SK-N-MC (cell line): ENCODE measurements at regions not wholly inside any gene's neighbourhood (a gene's known extent, or its start where the extent isn't known, plus 50 kb on each side); places are given as distances from the start of the nearest gene placed in this dataset.

Experiments
- DNase-seq: peaks from one replicate; pipeline ENCODE4 v3.0.0-alpha.2; 2011; ENCODE audit warnings: low read depth, low spot score
- H3K27ac ChIP-seq: fragments of 200-600 bp; sonication (generic); 2 replicates; pipeline ENCODE4 v1.5.1; 2016; ENCODE audit warnings: mixed run types
- H3K36me3 ChIP-seq: fragments of 200-600 bp; sonication (generic); 2 replicates; pipeline ENCODE4 v1.6.1; 2017; ENCODE audit warnings: antibody characterized with exemption, low read length, mixed read lengths; ENCODE audit not compliant: insufficient read depth
- H3K4me3 ChIP-seq: fragments of 200-600 bp; sonication (generic); 2 replicates; pipeline ENCODE4 v1.5.1; 2016
- H3K9ac ChIP-seq: fragments of 200-600 bp; sonication (generic); 2 replicates; pipeline ENCODE4 v1.8.0; 2017; ENCODE audit warnings: mixed run types, mixed read lengths; ENCODE audit not compliant: insufficient read length
- H3K9me3 ChIP-seq: fragments of 200-600 bp; sonication (generic); 2 replicates; pipeline ENCODE4 v1.6.1; 2017; ENCODE audit warnings: low read depth, mild to moderate bottlenecking, antibody characterized with exemption, low read length, moderate library complexity, mixed read lengths
- EZH2 ChIP-seq: fragments of 200-600 bp; sonication (generic); IDR thresholded peaks from one replicate; pipeline ENCODE4 v1.6.1; 2017; ENCODE audit warnings: antibody characterized with exemption
- FOXP2 ChIP-seq: optimal IDR thresholded peaks from 2 replicates; pipeline ENCODE3; 2011; ENCODE audit warnings: mild to moderate bottlenecking, moderate library complexity; ENCODE audit not compliant: insufficient read depth; ENCODE audit errors: extremely low read length, control extremely low read depth
- POLR2AphosphoS5 ChIP-seq: IDR thresholded peaks from 2 replicates; pipeline ENCODE4 v1.6.1; 2012; ENCODE audit warnings: mild to moderate bottlenecking, low read depth, low read length, borderline replicate concordance

GRCh38 chr11:109865548-109866186, 227.5 kb upstream of the ZC3H12C start:
- no peak overlapping the region for H3K9ac ChIP-seq
- DNase-seq, result no peak
- no peaks in the 10 kb centered on the region for H3K9me3 ChIP-seq
- H3K27ac ChIP-seq, result no peak overlapping the region
- no peaks in the 10 kb centered on the region for H3K36me3 ChIP-seq
- TF ChIP-seq POLR2AphosphoS5 (no peak), EZH2 (no peak), FOXP2 (no peak)
- H3K4me3 ChIP-seq, result no peak overlapping the region

- H3K9me3 ChIP-seq, result no peaks in the 10 kb centered on the region; the same call in 1 of the 2 replicates
- H3K4me3 ChIP-seq, result no peak overlapping the region
- no peak overlapping the region for H3K27ac ChIP-seq
- H3K9ac ChIP-seq, result no peak overlapping the region
- no peaks in the 10 kb centered on the region for H3K36me3 ChIP-seq
- TF ChIP-seq EZH2 (no peak), FOXP2 (no peak), POLR2AphosphoS5 (no peak)
- DNase-seq, result no peak
Measured at GRCh38 chr11:109867784-109868183, 225.4 kb upstream of the ZC3H12C start.

GRCh38 chr11:109869536-109869935, 223.7 kb upstream of the ZC3H12C start:
- H3K36me3 ChIP-seq, result no peaks in the 10 kb centered on the region
- no peak overlapping the region for H3K9ac ChIP-seq
- no peaks in the 10 kb centered on the region; the same call in 1 of the 2 replicates for H3K9me3 ChIP-seq
- no peak overlapping the region for H3K4me3 ChIP-seq
- no peak for DNase-seq
- TF ChIP-seq EZH2 (no peak), FOXP2 (no peak), POLR2AphosphoS5 (no peak)
- no peak overlapping the region for H3K27ac ChIP-seq

DNA sequence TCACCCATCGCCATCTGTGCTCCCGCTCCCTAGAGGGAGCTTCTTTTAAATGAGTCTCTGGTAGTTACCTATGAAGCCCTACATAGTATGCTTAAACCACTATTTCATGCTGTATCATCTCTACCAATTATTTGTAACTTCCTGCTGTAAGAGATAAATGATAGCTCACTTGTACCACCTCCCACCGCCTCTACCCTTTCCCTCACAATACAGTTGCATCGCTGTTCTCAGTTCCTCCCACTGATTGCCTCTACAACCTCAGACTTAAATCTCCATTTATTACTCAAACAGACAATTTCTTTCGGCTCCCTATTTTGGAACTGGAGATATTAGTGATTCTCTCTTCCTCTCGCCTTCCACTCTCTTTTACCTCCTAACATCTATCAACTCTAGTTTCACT, 222.9 kb upstream of the ZC3H12C start:
- Histone ChIP-seq H3K9me3 (no peaks in the 10 kb centered on the region; the same call in 1 of the 2 replicates), H3K9ac (no peak overlapping the region), H3K4me3 (no peak overlapping the region), H3K36me3 (no peaks in the 10 kb centered on the region), H3K27ac (no peak overlapping the region)
- no peak for DNase-seq
- TF ChIP-seq POLR2AphosphoS5 (no peak), EZH2 (no peak), FOXP2 (no peak)

GRCh38 chr11:109877043-109877442, 216.1 kb upstream of the ZC3H12C start:
- Histone ChIP-seq H3K9me3 (no peaks in the 10 kb centered on the region; the same call in 1 of the 2 replicates), H3K9ac (no peak overlapping the region), H3K36me3 (no peaks in the 10 kb centered on the region), H3K4me3 (no peak overlapping the region), H3K27ac (no peak overlapping the region)
- no peak for DNase-seq
- TF ChIP-seq FOXP2 (no peak), EZH2 (no peak)

- peak overlapping the region; percentile 44 for H3K4me3 ChIP-seq
- H3K9ac ChIP-seq, result peak overlapping the region; percentile 36
- TF ChIP-seq FOXP2, result no peak
- TF ChIP-seq EZH2, result no peak
- TF ChIP-seq POLR2AphosphoS5, result no peak
- no peak for DNase-seq
- no peaks in the 10 kb centered on the region for H3K36me3 ChIP-seq
- H3K27ac ChIP-seq, result peak overlapping the region; percentile 60
- H3K9me3 ChIP-seq, result no peaks in the 10 kb centered on the region
Measured at GRCh38 chr11:109884501-109884900, 208.7 kb upstream of the ZC3H12C start.

- H3K9ac ChIP-seq, result peak overlapping the region; percentile 36
- no peak for DNase-seq
- H3K9me3 ChIP-seq, result no peaks in the 10 kb centered on the region
- H3K36me3 ChIP-seq, result no peaks in the 10 kb centered on the region
- H3K27ac ChIP-seq, result peak overlapping the region; percentile 60
- H3K4me3 ChIP-seq, result peak overlapping the region; percentile 44
- no peak for TF ChIP-seq POLR2AphosphoS5
- TF ChIP-seq EZH2, result no peak
- TF ChIP-seq FOXP2, result no peak
Measured at GRCh38 chr11:109885006-109885405, 208.2 kb upstream of the ZC3H12C start.

DNA sequence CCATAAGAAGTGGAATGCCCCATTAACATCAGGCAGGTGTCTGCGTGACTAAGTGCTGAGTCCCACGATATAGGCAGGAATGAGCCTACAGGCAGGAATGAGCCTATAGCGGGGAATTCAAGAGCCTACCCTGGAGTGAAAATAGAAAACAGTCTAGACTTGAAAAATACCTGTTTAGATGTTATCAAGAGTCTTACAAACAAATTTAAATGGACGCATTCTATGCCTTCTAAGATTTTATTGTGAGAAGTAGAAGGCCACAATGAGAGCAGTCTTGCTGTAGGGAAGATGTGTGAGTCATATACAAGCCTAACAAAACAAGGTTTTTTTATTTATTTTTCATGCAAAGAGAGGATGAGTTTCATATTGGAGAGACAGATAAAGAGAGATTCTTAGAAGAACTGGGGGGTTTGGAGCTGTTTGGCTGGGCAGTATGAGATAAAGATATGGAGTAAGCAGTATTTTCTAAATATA, 200.8 kb upstream of the ZC3H12C start:
- TF ChIP-seq POLR2AphosphoS5 (no peak), FOXP2 (no peak), EZH2 (no peak)
- Histone ChIP-seq H3K27ac (no peak overlapping the region), H3K36me3 (no peaks in the 10 kb centered on the region), H3K9me3 (no peaks in the 10 kb centered on the region), H3K4me3 (no peak overlapping the region), H3K9ac (no peak overlapping the region)
- DNase-seq, result no peak

GRCh38 chr11:109894242-109894641, 198.9 kb upstream of the ZC3H12C start:
- Histone ChIP-seq H3K9ac (no peak overlapping the region), H3K9me3 (no peaks in the 10 kb centered on the region), H3K36me3 (no peaks in the 10 kb centered on the region), H3K4me3 (no peak overlapping the region), H3K27ac (no peak overlapping the region)
- DNase-seq, result no peak
- TF ChIP-seq POLR2AphosphoS5 (no peak), FOXP2 (no peak), EZH2 (no peak)
